ENCODE measurements at regions not wholly inside any gene's neighbourhood (a gene's known extent, or its start where the extent isn't known, plus 50 kb on each side); places are given as distances from the start of the nearest gene placed in this dataset.

DNA sequence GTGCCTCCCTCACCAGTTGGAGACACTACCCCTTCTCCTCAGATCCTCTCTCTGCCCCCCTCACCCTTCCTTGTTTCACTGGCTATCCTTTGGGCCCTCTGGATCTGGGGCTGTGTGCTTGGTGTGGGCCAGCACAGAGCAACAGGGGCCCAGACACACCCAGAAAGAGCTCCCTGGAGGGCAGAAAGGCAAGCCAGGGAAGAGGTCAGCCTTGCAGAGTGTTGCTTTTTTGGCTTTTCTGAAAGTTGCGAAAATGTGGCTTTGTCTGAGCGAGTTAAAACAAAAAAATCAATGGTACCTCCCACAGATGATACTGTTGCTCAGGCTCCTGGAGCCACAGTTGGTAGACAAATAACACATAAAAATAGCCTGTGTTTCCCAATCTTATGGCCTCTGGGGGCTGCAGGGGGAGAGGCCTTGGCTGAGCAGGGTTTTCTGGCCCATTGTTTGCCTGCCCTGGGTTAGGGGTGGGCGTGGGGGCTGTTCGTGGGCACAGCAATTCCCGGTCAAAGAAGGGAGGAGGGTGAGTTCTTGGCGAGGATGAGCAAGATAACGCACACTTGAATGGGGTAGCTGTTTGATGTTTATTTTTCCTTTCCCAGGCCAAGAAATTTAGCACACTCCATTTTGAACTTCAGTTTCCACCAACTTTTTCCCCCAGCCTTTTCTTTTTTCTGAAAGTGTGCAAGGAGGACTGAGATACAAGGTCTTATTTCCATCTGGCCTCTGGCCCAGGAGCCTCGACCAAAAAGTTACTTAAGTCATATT, 167.0 kb upstream of the HAAO start:
- TF ChIP-seq CTCF (IDR thresholded peaks at IDR 0.05 in 4 of 5, conservative IDR thresholded peaks at IDR 0.05 in 1 of 5), result no peak
- no peak for TF ChIP-seq POLR2A (IDR thresholded peaks at IDR 0.05)

Data from gastrocnemius medialis (tissue), 4 donors.